Activated CD8-positive, alpha-beta memory T cell treated with anti-CD3 and anti-CD28 coated beads, Interleukin-2, amount 50 U/mL, for 24 hours (primary cell): ENCODE measurements at regions not wholly inside any gene's neighbourhood (a gene's known extent, or its start where the extent isn't known, plus 50 kb on each side); places are given as distances from the start of the nearest gene placed in this dataset.

Experiments
- DNase-seq: peaks from one replicate; pipeline ENCODE4 v3.0.0-alpha.2; 2020; ENCODE audit errors: extremely low read depth

GRCh38 chr19:28936001-28936400 lies 276.9 kb downstream of the UQCRFS1 start:
- DNase-seq, result no peak

- no peak for DNase-seq
Observed at GRCh38 chr19:28934631-28935030, 278.3 kb downstream of the UQCRFS1 start.

GRCh38 chr19:28933039-28933438 lies 279.9 kb downstream of the UQCRFS1 start:
- no peak for DNase-seq

- no peak for DNase-seq
Observed at GRCh38 chr19:28932446-28932845, 280.5 kb downstream of the UQCRFS1 start.

- no peak for DNase-seq
Observed at GRCh38 chr19:28929006-28929405, 283.9 kb downstream of the UQCRFS1 start.

GRCh38 chr19:28927456-28927855 lies 285.5 kb downstream of the UQCRFS1 start:
- no peak for DNase-seq

GRCh38 chr19:28920269-28921066 lies 292.5 kb downstream of the UQCRFS1 start:
- no peak for DNase-seq

GRCh38 chr19:28917621-28918020 lies 295.3 kb downstream of the UQCRFS1 start:
- no peak for DNase-seq

GRCh38 chr19:28915737-28916460 lies 297.1 kb downstream of the UQCRFS1 start:
- no peak for DNase-seq

GRCh38 chr19:28915202-28915601 lies 297.7 kb downstream of the UQCRFS1 start:
- DNase-seq, result no peak

GRCh38 chr19:28914173-28914572 lies 298.8 kb downstream of the UQCRFS1 start:
- no peak for DNase-seq

GRCh38 chr19:28913626-28914025 lies 299.3 kb downstream of the UQCRFS1 start:
- DNase-seq, result no peak

GRCh38 chr19:28908941-28909340 lies 304.0 kb downstream of the UQCRFS1 start:
- no peak for DNase-seq

- DNase-seq, result no peak
Observed at GRCh38 chr19:28907534-28907933, 305.4 kb downstream of the UQCRFS1 start.

- DNase-seq, result no peak
Observed at GRCh38 chr19:28905996-28906395, 307.0 kb downstream of the UQCRFS1 start.

- no peak for DNase-seq
Observed at GRCh38 chr19:28899703-28900102, 313.2 kb downstream of the UQCRFS1 start.

GRCh38 chr19:28898249-28898648 lies 314.7 kb downstream of the UQCRFS1 start:
- DNase-seq, result no peak

- DNase-seq, result no peak
Observed at GRCh38 chr19:28889941-28890670, 322.8 kb downstream of the UQCRFS1 start.

GRCh38 chr19:28887920-28888618 lies 324.9 kb downstream of the UQCRFS1 start:
- no peak for DNase-seq

- no peak for DNase-seq
Observed at GRCh38 chr19:28886708-28887107, 326.2 kb downstream of the UQCRFS1 start.

GRCh38 chr19:28885965-28886364 lies 327.0 kb downstream of the UQCRFS1 start:
- no peak for DNase-seq
